NB4 (cell line): ENCODE measurements at regions not wholly inside any gene's neighbourhood (a gene's known extent, or its start where the extent isn't known, plus 50 kb on each side); places are given as distances from the start of the nearest gene placed in this dataset.

Experiments
- DNase-seq: peaks from one replicate; pipeline ENCODE4 v3.0.0; 2010; ENCODE audit warnings: low read depth
- H3K4me3 ChIP-seq: one replicate; pipeline ENCODE4 v1.5.1; 2011; ENCODE audit warnings: mild to moderate bottlenecking, low read depth, low read length, moderate library complexity
- CTCF ChIP-seq: IDR thresholded peaks from one replicate; pipeline ENCODE4 v1.5.1; 2012; ENCODE audit warnings: low read depth, low read length
- MAX ChIP-seq: IDR thresholded peaks from 2 replicates; pipeline ENCODE4 v1.6.1; 2011; ENCODE audit warnings: low read depth, low read length
- MYC ChIP-seq: IDR thresholded peaks from 2 replicates; pipeline ENCODE4 v1.6.1; 2011; ENCODE audit warnings: low read depth, low read length
- POLR2A ChIP-seq: IDR thresholded peaks from 2 replicates; pipeline ENCODE4 v1.6.1; 2011; ENCODE audit warnings: mild to moderate bottlenecking; ENCODE audit not compliant: insufficient read length; ENCODE audit errors: extremely low read depth

DNA sequence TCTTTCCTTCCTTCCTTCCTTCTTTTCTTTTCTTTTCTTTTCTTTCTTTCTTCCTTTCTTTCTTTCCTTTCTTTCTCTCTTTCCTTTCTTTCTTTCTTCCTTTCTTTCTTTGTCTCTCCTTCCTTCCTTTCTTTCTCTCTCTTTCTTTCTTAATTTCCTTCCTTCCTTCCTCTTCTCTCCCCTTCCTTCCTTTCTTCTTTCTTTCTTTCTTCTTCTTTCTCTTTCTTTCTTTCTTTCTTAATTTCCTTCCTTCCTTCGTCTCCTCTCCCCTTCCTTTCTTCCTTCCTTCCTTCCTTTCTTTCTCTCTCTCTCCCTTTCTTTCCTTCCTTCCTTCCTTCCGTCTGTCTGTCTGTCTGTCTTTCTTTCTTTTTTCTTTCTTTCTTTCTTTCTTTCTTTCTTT is 1446.5 kb upstream of the GOT2 start:
- TF ChIP-seq MYC (no peak), CTCF (no peak), MAX (no peak), POLR2A (no peak)
- H3K4me3 ChIP-seq: no peak overlapping the region
- no peak for DNase-seq

DNA sequence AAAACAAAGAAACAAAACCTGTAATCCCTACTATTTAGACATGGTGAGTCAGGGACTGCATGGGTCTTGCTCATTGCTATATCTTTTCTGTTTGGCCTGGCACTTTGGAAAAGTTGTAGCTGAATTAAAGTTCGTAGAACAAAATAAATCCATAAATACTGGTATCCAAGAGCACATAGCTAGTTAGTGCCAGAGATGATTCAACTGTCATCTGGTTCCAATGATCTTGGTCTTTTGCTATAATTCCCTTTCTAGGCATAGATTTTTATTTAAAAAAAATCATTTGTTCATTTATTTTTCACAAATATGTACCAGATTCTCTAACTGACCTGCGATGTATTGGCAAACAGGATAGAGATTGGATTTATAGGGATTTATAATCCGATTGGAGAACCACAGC is 1436.1 kb upstream of the GOT2 start:
- no peak for DNase-seq
- TF ChIP-seq MAX (no peak), CTCF (no peak), POLR2A (no peak), MYC (no peak)
- H3K4me3 ChIP-seq: no peak overlapping the region

DNA sequence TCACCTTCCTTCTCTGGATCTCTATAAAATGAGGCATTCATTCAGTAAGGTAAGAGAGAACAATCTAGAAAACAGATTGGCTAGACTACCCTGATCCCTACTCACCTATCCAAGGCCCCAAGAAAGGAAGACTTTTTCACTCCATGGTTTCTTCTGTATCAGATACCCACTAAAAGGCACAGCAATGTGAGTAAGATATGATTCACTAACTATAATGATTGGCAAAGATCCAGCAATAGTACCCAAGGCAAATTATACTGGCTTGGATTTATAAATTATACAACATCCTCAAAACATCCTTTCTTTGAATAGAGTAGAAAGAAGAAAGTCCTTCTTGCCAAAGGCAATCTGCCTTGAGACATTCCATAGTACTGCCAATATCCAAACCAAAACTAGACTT is 1432.0 kb upstream of the GOT2 start:
- no peak for DNase-seq
- H3K4me3 ChIP-seq: no peak overlapping the region
- TF ChIP-seq CTCF: no peak
- TF ChIP-seq POLR2A: no peak
- no peak for TF ChIP-seq MYC
- no peak for TF ChIP-seq MAX

DNA sequence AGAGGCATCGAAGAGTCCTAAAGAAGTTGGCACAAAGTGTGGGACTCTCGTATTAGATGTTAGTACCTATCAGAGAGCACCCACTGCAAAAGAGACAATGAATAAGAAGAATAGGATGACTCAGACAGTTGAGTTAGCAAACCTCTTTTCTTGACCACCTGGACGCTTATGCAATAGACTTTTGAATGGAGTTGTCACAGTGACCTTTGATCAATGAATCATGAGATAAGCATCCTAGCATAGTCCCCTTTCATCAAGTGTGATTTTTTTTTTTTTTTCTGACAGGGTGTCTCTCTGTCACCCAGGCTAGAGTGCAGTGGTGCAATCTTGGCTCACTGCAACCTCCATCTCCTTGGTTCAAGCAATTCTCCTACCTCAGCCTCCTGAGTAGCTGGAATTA is 1417.9 kb upstream of the GOT2 start:
- no peak overlapping the region for H3K4me3 ChIP-seq
- DNase-seq: no peak
- TF ChIP-seq MAX (no peak), MYC (no peak), CTCF (no peak), POLR2A (no peak)

DNA sequence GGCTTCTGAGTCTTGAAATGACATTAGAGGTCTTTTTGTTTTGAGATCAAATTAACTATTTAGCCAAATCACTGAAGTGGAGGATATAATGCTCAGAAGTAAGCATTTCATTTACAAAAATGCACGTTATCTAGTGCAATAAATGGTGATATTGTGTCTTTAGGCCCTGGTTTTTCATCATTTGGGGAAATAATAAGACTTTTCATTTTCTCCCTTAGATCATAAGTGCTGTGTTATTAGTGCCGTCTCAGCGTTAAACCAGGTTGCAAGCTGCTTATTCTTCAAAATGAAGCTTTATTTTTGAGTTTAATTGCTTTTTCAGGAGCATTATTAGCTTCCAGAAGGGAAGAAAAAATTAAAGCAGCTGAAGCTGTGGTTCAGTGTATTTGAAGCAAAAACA is 1416.8 kb upstream of the GOT2 start:
- TF ChIP-seq MYC (no peak), CTCF (no peak), POLR2A (no peak), MAX (no peak)
- no peak for DNase-seq
- H3K4me3 ChIP-seq: no peak overlapping the region

- no peak overlapping the region for H3K4me3 ChIP-seq
- DNase-seq: no peak
- TF ChIP-seq CTCF: no peak
- no peak for TF ChIP-seq MAX
- no peak for TF ChIP-seq MYC
- TF ChIP-seq POLR2A: no peak
Observed at GRCh38 chr16:60143348-60143705, 1409.2 kb upstream of the GOT2 start.
